ENCODE measurements at regions not wholly inside any gene's neighbourhood (a gene's known extent, or its start where the extent isn't known, plus 50 kb on each side); places are given as distances from the start of the nearest gene placed in this dataset.

DNA sequence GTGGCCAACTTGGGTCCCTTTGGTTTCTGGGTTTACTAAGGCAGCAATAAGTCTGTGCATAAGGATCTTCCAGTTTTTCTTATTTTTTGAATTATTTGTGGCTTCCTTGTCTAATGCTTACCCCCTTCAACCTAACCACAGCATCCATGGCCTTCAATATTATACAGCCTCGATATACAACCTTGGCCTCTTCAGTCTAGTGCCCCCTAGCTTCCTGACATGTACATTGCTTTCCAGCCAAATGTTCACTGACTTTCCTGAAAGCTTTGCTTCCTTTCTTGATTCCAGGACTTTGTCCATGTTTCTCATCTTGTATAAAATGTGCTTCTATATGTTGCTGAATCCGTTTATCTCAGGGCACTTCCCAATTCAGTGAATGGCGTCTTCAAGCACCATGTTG, 310.1 kb downstream of the OLFM4 start:
- Histone ChIP-seq H2BK20ac (ENCODE audit: low read length) (no peak overlapping the region), H3K36me3 (ENCODE audit: control insufficient read depth in 2 of 4, insufficient read depth in 4 of 4, low read length in 3 of 4) (no peaks in the 10 kb centered on the region), H3K4ac (replicated peaks; ENCODE audit: insufficient read length, low read depth, low read length) (no peak overlapping the region), H4K20me1 (replicated peaks in 1 of 2; ENCODE audit: control insufficient read depth in 1 of 2, insufficient read depth in 2 of 2, low read length in 2 of 2) (no peaks in the 10 kb centered on the region), H3K9me3 (ENCODE audit: insufficient read depth in 2 of 2, low read depth in 1 of 2, low read length in 1 of 2) (no peaks in the 10 kb centered on the region), H3K9ac (replicated peaks in 1 of 4; ENCODE audit: extremely low read depth in 1 of 4, low read depth in 3 of 4, low read length in 3 of 4) (no peak overlapping the region), H4K5ac (ENCODE audit: insufficient read length, low read depth, low read length) (no peak overlapping the region), H3K27me3 (replicated peaks in 1 of 4; ENCODE audit: control insufficient read depth in 3 of 4, extremely low read depth in 1 of 4, insufficient read depth in 3 of 4, low read length in 3 of 4) (peaks cover 4 to 22% (median 10%) of the 10 kb centered on the region in 4 experiments; a peak in 4 of 7 replicates), H2BK12ac (ENCODE audit: low read depth, low read length) (no peak overlapping the region), H3K27ac (ENCODE audit: low read depth, low read length) (no peak overlapping the region), H3K23me2 (ENCODE audit: low read depth, low read length) (peaks cover 7% of the 10 kb centered on the region; the same call in 1 of the 2 replicates), H4K91ac (replicated peaks; ENCODE audit: insufficient read length, low read length) (no peak overlapping the region), H2BK15ac (ENCODE audit: low read length) (no peak overlapping the region), H2BK120ac (replicated peaks; ENCODE audit: low read depth, low read length) (no peak overlapping the region), H2AK5ac (ENCODE audit: low read depth, low read length) (no peak overlapping the region), H3K14ac (ENCODE audit: insufficient read length) (no peak overlapping the region), H3K79me2 (ENCODE audit: control insufficient read depth in 1 of 2, insufficient read depth in 2 of 2, low read length in 2 of 2) (no peaks in the 10 kb centered on the region), H2BK5ac (ENCODE audit: low read depth, low read length) (no peak overlapping the region), H3K23ac (ENCODE audit: insufficient read length) (no peak overlapping the region), H3K4me2 (ENCODE audit: insufficient read depth in 1 of 2, low read depth in 2 of 2, low read length in 2 of 2) (no peak overlapping the region), H3K4me3 (ENCODE audit: extremely low read depth in 1 of 4, insufficient read depth in 2 of 4, low read depth in 3 of 4, low read length in 4 of 4) (no peak overlapping the region), H4K8ac (ENCODE audit: extremely low read depth, insufficient read depth, low read length) (no peak overlapping the region), H3K18ac (ENCODE audit: extremely low read depth, low read length) (no peak overlapping the region), H3K79me1 (ENCODE audit: low read depth, low read length) (no peaks in the 10 kb centered on the region), H2AFZ (ENCODE audit: low read length) (no peak overlapping the region), H3K56ac (replicated peaks; ENCODE audit: insufficient read length, low read depth, low read length) (no peak overlapping the region), H3K4me1 (replicated peaks in 1 of 4; ENCODE audit: control insufficient read depth in 3 of 4, insufficient read depth in 4 of 4, low read length in 3 of 4) (peaks cover 5 to 12% (median 10%) of the 10 kb centered on the region in 4 experiments)
- 90% methylated on average over 3 of the region's 3 CpGs; no CpG with 5 or more reads in 1 of the 2 experiments for WGBS, 2 experiments (ENCODE audit: extremely low coverage in 1 of 2, insufficient coverage in 1 of 2, insufficient read length in 1 of 2, insufficient replicate concordance in 2 of 2, low coverage in 1 of 2, low lambda C conversion rate in 2 of 2, missing lambda C conversion rate in 1 of 2)
- no peak for FAIRE-seq
- TF ChIP-seq SIX5 (IDR thresholded peaks at IDR 0.05; ENCODE audit: low read depth, low read length), result no peak
- TF ChIP-seq, protein P1, sequence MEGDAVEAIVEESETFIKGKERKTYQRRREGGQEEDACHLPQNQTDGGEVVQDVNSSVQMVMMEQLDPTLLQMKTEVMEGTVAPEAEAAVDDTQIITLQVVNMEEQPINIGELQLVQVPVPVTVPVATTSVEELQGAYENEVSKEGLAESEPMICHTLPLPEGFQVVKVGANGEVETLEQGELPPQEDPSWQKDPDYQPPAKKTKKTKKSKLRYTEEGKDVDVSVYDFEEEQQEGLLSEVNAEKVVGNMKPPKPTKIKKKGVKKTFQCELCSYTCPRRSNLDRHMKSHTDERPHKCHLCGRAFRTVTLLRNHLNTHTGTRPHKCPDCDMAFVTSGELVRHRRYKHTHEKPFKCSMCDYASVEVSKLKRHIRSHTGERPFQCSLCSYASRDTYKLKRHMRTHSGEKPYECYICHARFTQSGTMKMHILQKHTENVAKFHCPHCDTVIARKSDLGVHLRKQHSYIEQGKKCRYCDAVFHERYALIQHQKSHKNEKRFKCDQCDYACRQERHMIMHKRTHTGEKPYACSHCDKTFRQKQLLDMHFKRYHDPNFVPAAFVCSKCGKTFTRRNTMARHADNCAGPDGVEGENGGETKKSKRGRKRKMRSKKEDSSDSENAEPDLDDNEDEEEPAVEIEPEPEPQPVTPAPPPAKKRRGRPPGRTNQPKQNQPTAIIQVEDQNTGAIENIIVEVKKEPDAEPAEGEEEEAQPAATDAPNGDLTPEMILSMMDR (IDR thresholded peaks at IDR 0.05; ENCODE audit: control extremely low read depth in 1 of 3, insufficient read depth in 1 of 3, low read depth in 1 of 3, low read length in 3 of 3), result peak in 1 of 3 experiments; percentile 50; a peak in 1 of 4 replicates
- CTCF ChIA-PET (ENCODE audit: partially characterized antibody), result interaction anchor here (0.9 to 3.6 kb wide), 10 partner anchors 9 to 187 kb away, joined by 3 to 15 read pairs (median 4); no protein-coding TSS in a partner anchor
- no peak for DNase-seq (ENCODE audit: low read depth in 1 of 2, low spot score in 2 of 2)
- POLR2A ChIA-PET (ENCODE audit: partially characterized antibody), result interaction anchor here (1.2 kb wide), 1 partner anchor 14 kb away, joined by 3 read pairs; no protein-coding TSS in a partner anchor
